GM21360 (cell line): ENCODE measurements at regions not wholly inside any gene's neighbourhood (a gene's known extent, or its start where the extent isn't known, plus 50 kb on each side); places are given as distances from the start of the nearest gene placed in this dataset.
"Not testable (repeated sequence)": the region's sequence is repeated elsewhere in the genome, so short reads cannot be mapped to it uniquely, and the experiment has no call there.

ENCODE experiments used
- ATAC-seq: cut with Tn5 transposase; IDR thresholded peaks from one replicate; pipeline ENCODE4 v1.9.1; 2021; ENCODE audit warnings: mild to moderate bottlenecking, moderate library complexity; ENCODE audit not compliant: unreplicated experiment

GRCh38 chr10:9061871-9062270, 1007.4 kb downstream of the GATA3 start:
- no peak for ATAC-seq

GRCh38 chr10:9066152-9066551, 1011.7 kb downstream of the GATA3 start:
- no peak for ATAC-seq

- ATAC-seq: no peak
Observed at GRCh38 chr10:9068003-9068402, 1013.5 kb downstream of the GATA3 start.

GRCh38 chr10:9069136-9069535, 1014.6 kb downstream of the GATA3 start:
- no peak for ATAC-seq

- ATAC-seq: no peak
Observed at GRCh38 chr10:9075420-9075819, 1020.9 kb downstream of the GATA3 start.

- ATAC-seq: no peak
Observed at GRCh38 chr10:9076066-9076465, 1021.6 kb downstream of the GATA3 start.

GRCh38 chr10:9081253-9081652, 1026.8 kb downstream of the GATA3 start:
- no peak for ATAC-seq

GRCh38 chr10:9081961-9082360, 1027.5 kb downstream of the GATA3 start:
- ATAC-seq: no peak

- no peak for ATAC-seq
Observed at GRCh38 chr10:9091530-9092093, 1037.1 kb downstream of the GATA3 start.

- no peak for ATAC-seq
Observed at GRCh38 chr10:9096288-9096687, 1041.8 kb downstream of the GATA3 start.

- no peak for ATAC-seq
Observed at GRCh38 chr10:9097206-9097990, 1042.9 kb downstream of the GATA3 start.

- no peak for ATAC-seq
Observed at GRCh38 chr10:9097991-9098306, 1043.5 kb downstream of the GATA3 start.

GRCh38 chr10:9102026-9102425, 1047.5 kb downstream of the GATA3 start:
- ATAC-seq: no peak

- no peak for ATAC-seq
Observed at GRCh38 chr10:9103301-9103700, 1048.8 kb downstream of the GATA3 start.

- ATAC-seq: no peak
Observed at GRCh38 chr10:9111976-9112375, 1057.5 kb downstream of the GATA3 start.

GRCh38 chr10:9126728-9127127, 1072.2 kb downstream of the GATA3 start:
- ATAC-seq: no peak

- ATAC-seq: no peak
Observed at GRCh38 chr10:9137368-9137767, 1082.9 kb downstream of the GATA3 start.

GRCh38 chr10:9138829-9139228, 1084.3 kb downstream of the GATA3 start:
- not testable (repeated sequence) for ATAC-seq

GRCh38 chr10:9140373-9140772, 1085.9 kb downstream of the GATA3 start:
- no peak for ATAC-seq

- ATAC-seq: no peak
Observed at GRCh38 chr10:9147475-9147874, 1093.0 kb downstream of the GATA3 start.

- ATAC-seq: no peak
Observed at GRCh38 chr10:9149134-9149533, 1094.6 kb downstream of the GATA3 start.

- not testable (repeated sequence) for ATAC-seq
Observed at GRCh38 chr10:9153057-9153456, 1098.6 kb downstream of the GATA3 start.

GRCh38 chr10:9157656-9158055, 1103.2 kb downstream of the GATA3 start:
- no peak for ATAC-seq
